Fibroblast of the aortic adventitia (primary cell): ENCODE measurements at regions not wholly inside any gene's neighbourhood (a gene's known extent, or its start where the extent isn't known, plus 50 kb on each side); places are given as distances from the start of the nearest gene placed in this dataset.

Experiments used
- DNase-seq: peaks from one replicate; pipeline ENCODE4 v3.0.0-alpha.2; 2010; ENCODE audit warnings: low read depth
- H3K4me3 ChIP-seq: 2 replicates; pipeline ENCODE4 v1.5.1; 2011; ENCODE audit warnings: low read depth, mild to moderate bottlenecking, control low read depth, low read length, moderate library complexity
- TF ChIP-seq, protein P1 (sequence below): IDR thresholded peaks from 2 replicates; pipeline ENCODE4 v1.5.1; 2011; ENCODE audit warnings: mild to moderate bottlenecking, low read length, control low read depth, inconsistent platforms; ENCODE audit not compliant: insufficient read depth

DNA sequence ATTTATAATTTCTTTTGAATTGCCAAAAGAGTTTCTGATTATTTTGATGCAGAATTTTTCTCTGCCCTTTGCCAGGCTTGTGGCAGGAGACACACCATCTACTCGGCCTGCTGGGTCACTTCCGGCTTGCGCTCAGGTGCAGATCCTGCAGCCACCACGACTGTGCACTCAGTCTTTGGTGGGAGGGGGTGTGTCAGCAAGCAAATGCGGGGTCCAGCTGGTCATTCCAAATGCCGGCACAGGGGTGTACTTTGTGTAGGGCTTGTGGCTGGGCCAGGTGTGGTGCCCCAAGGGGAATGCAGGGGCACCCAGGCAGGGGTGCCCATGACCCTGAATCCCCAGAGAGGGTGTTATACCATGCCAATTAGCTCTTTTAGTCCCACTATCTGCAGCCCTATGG lies 673.0 kb downstream of the TLL1 start:
- TF ChIP-seq, protein P1, sequence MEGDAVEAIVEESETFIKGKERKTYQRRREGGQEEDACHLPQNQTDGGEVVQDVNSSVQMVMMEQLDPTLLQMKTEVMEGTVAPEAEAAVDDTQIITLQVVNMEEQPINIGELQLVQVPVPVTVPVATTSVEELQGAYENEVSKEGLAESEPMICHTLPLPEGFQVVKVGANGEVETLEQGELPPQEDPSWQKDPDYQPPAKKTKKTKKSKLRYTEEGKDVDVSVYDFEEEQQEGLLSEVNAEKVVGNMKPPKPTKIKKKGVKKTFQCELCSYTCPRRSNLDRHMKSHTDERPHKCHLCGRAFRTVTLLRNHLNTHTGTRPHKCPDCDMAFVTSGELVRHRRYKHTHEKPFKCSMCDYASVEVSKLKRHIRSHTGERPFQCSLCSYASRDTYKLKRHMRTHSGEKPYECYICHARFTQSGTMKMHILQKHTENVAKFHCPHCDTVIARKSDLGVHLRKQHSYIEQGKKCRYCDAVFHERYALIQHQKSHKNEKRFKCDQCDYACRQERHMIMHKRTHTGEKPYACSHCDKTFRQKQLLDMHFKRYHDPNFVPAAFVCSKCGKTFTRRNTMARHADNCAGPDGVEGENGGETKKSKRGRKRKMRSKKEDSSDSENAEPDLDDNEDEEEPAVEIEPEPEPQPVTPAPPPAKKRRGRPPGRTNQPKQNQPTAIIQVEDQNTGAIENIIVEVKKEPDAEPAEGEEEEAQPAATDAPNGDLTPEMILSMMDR: no peak
- H3K4me3 ChIP-seq: no peak overlapping the region
- no peak for DNase-seq

DNA sequence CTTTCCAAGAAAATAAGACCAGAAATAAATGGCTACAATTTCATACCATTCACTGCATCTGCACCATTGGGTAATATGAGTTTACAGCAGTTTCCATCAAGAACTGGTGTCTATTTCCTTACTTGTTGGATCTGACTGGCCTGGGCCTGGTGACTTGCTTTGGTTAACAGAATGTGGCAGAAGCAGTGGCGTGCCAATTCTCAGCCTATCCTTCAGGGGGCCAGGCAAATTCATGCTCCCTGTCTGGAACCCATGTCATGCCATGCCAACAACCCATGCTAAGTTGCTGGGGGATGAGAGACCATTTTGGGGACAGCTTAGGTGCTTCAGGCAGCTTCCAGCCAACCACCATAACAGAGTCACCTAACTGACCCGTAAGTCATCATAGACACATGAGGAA lies 656.7 kb downstream of the SPOCK3 start:
- no peak overlapping the region for H3K4me3 ChIP-seq
- no peak for DNase-seq
- TF ChIP-seq, protein P1: no peak

DNA sequence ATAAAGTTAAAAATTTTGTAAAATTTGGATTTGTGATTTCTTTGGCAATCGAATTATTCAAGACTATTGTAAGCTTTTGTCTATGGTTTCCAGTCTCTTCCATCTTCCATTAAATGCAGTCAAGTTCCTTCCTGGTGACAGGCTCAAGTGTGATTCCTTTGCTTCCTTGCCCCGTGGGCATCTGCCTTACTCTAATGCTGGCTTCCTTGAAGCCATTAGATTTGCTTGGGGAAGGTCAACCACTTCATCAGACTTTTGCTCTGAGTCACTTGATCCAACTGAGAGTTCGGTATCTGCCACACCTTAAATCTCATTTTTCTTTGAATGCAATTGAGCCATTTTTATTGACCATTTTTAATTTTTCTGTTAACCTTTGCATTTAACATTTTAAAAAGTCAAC lies 648.8 kb downstream of the SPOCK3 start:
- no peak overlapping the region for H3K4me3 ChIP-seq
- TF ChIP-seq, protein P1: no peak
- DNase-seq: no peak

GRCh38 chr4:166594326-166594946 lies 639.9 kb downstream of the SPOCK3 start:
- peak; percentile 76 for DNase-seq
- no peak overlapping the region for H3K4me3 ChIP-seq
- TF ChIP-seq, protein P1: peak; percentile 92

- TF ChIP-seq, protein P1: no peak
- no peak for DNase-seq
- H3K4me3 ChIP-seq: no peak overlapping the region
Measured at GRCh38 chr4:166600264-166600663, 634.0 kb downstream of the SPOCK3 start.

GRCh38 chr4:166602068-166602467 lies 632.2 kb downstream of the SPOCK3 start:
- TF ChIP-seq, protein P1: no peak
- DNase-seq: no peak
- no peak overlapping the region for H3K4me3 ChIP-seq

DNA sequence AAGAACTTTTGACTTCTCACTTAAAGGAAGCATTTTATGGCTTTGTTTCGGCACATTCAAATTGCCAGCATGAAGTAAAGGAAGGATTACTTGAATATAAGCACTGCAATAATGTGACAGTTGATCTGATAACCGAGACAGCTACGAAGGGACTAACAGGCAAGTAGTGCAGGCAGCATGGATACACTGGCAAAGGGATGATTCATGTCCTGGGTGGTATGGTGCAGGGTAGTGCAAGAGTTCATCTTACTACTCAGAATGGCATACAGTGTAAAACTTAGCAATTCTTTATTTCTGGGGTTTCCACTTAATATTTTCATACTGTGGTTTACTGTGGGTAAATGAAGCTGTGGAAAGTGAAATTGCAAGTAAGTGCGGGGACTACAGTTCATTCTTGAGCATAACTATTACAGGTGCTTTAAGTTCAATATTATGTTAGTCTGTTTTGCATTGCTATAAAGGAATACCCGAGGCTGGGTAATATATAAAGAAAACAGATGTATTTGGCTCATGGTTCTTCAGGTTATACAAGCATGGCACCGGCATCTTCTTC lies 611.8 kb downstream of the SPOCK3 start:
- TF ChIP-seq, protein P1: no peak
- no peak overlapping the region for H3K4me3 ChIP-seq
- DNase-seq: no peak
